Esophagus muscularis mucosa (tissue), 3 donors: ENCODE measurements at regions not wholly inside any gene's neighbourhood (a gene's known extent, or its start where the extent isn't known, plus 50 kb on each side); places are given as distances from the start of the nearest gene placed in this dataset.

ENCODE experiments used
- POLR2A ChIP-seq: fragments of 450-650 bp; IDR thresholded peaks from one replicate; pipeline ENCODE4 v1.6.1; 2017; ENCODE audit warnings: antibody characterized with exemption, moderate library complexity, mild to moderate bottlenecking, low read depth
- POLR2AphosphoS5 ChIP-seq, 2 donors: sonication (generic); formaldehyde crosslinking; IDR thresholded peaks; one replicate each; pipeline ENCODE4 v1.6.1; 2017; ENCODE audit warnings: antibody characterized with exemption in 2 of 2
- TF ChIP-seq, protein P1 (sequence below), 3 experiments: fragments of 200-600 bp in 2 of 3; fragments of 450-650 bp in 1 of 3; sonication (generic) in 2 of 3; IDR thresholded peaks; one replicate each; pipeline ENCODE4 v1.5.1; 2017 to 2019; ENCODE audit warnings: antibody characterized with exemption in 3 of 3, mild to moderate bottlenecking in 2 of 3, moderate library complexity in 1 of 3

DNA sequence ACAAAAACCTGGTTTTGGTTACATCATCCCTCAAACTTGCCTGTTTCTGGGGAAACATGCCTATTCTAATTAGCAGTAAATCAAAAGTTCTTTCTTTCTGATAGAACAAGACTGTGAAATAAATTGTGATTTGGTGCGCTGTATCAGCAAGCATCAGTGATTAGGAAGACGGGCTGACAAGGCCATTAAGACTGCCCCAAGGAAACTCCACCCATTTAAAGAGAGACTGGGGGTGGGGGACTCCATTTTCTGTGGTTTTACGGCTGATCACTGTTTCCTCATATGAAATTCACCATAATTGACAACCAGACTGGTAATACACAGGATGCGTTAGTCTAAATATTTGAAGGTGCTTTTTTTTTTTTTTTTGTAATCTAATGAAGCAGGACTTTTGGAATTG lies 68.7 kb downstream of the MBL2 start:
- TF ChIP-seq POLR2A (no peak), POLR2AphosphoS5 (IDR thresholded peaks at IDR 0.05) (no peak)
- TF ChIP-seq, protein P1, sequence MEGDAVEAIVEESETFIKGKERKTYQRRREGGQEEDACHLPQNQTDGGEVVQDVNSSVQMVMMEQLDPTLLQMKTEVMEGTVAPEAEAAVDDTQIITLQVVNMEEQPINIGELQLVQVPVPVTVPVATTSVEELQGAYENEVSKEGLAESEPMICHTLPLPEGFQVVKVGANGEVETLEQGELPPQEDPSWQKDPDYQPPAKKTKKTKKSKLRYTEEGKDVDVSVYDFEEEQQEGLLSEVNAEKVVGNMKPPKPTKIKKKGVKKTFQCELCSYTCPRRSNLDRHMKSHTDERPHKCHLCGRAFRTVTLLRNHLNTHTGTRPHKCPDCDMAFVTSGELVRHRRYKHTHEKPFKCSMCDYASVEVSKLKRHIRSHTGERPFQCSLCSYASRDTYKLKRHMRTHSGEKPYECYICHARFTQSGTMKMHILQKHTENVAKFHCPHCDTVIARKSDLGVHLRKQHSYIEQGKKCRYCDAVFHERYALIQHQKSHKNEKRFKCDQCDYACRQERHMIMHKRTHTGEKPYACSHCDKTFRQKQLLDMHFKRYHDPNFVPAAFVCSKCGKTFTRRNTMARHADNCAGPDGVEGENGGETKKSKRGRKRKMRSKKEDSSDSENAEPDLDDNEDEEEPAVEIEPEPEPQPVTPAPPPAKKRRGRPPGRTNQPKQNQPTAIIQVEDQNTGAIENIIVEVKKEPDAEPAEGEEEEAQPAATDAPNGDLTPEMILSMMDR (IDR thresholded peaks at IDR 0.05) = no peak
